ENCODE measurements at regions not wholly inside any gene's neighbourhood (a gene's known extent, or its start where the extent isn't known, plus 50 kb on each side); places are given as distances from the start of the nearest gene placed in this dataset.

- Histone ChIP-seq H3K4me3 (replicated peaks in 1 of 3; ENCODE audit: insufficient read depth in 1 of 3, low read depth in 1 of 3, low read length in 3 of 3) (no peak overlapping the region), H4K20me1 (replicated peaks; ENCODE audit: control insufficient read depth, extremely low read depth, insufficient read depth, low read length) (no peaks in the 10 kb centered on the region), H3K9me3 (replicated peaks; ENCODE audit: control insufficient read depth, insufficient read depth, low read length) (no peaks in the 10 kb centered on the region), H3K4me2 (ENCODE audit: insufficient read depth, low read length) (no peak overlapping the region), H3K9me1 (replicated peaks; ENCODE audit: control insufficient read depth, extremely low read depth, insufficient read depth, low read length) (no peaks in the 10 kb centered on the region), H2AFZ (ENCODE audit: low read depth, low read length) (no peak overlapping the region), H3K27ac (ENCODE audit: insufficient read depth, low read depth, low read length) (no peak overlapping the region), H3K27me3 (ENCODE audit: control insufficient read depth in 2 of 2, insufficient read depth in 2 of 2, low read length in 2 of 2) (no peaks in the 10 kb centered on the region), H3K9ac (replicated peaks; ENCODE audit: extremely low read depth, insufficient read depth, low read length) (no peak overlapping the region), H3K4me1 (ENCODE audit: control insufficient read depth, extremely low read depth, insufficient read depth, low read length) (no peaks in the 10 kb centered on the region), H3K79me2 (ENCODE audit: control insufficient read depth, insufficient read depth, low read length) (no peaks in the 10 kb centered on the region), H3K36me3 (ENCODE audit: control insufficient read depth in 2 of 2, extremely low read depth in 1 of 2, insufficient read depth in 2 of 2, low read length in 2 of 2) (no peaks in the 10 kb centered on the region)
- dilution Hi-C loops (cut with MboI; ENCODE audit: extremely low pct_ligation_motif_present, low sequenced_read_pairs) (no loop called here), intact Hi-C loops (cut with micrococcal nuclease) (no loop called here)
- TF ChIP-seq EZH2 (IDR thresholded peaks at IDR 0.05; ENCODE audit: borderline replicate concordance, low read depth, low read length, severe bottlenecking), result no peak
- no peak for TF ChIP-seq CTCF (IDR thresholded peaks at IDR 0.05; ENCODE audit: extremely low read depth in 1 of 2, insufficient read depth in 1 of 2, low read depth in 1 of 2, low read length in 2 of 2)
- no peak for TF ChIP-seq POLR2A (IDR thresholded peaks at IDR 0.05; ENCODE audit: low read depth, low read length)
- CTCF ChIA-PET, result no interaction called here
- POLR2A ChIA-PET, result no interaction called here
- no TSS peak for BruUV-seq (replicated peaks)
- no peak for FAIRE-seq
- no peak for DNase-seq (ENCODE audit: low read depth, low spot score)
These were observed 280.7 kb upstream of the ATP5MC3 start for GRCh38 chr2:175462246-175462645.

GRCh38 chr2:175461839-175462238 is 280.3 kb upstream of the ATP5MC3 start:
- H4K20me1 ChIP-seq (replicated peaks; ENCODE audit: control insufficient read depth, extremely low read depth, insufficient read depth, low read length), result no peaks in the 10 kb centered on the region
- CTCF ChIA-PET, result no interaction called here
- H3K4me1 ChIP-seq (ENCODE audit: control insufficient read depth, extremely low read depth, insufficient read depth, low read length), result no peaks in the 10 kb centered on the region
- dilution Hi-C loops (cut with MboI; ENCODE audit: extremely low pct_ligation_motif_present, low sequenced_read_pairs), result no loop called here
- H3K4me2 ChIP-seq (ENCODE audit: insufficient read depth, low read length), result no peak overlapping the region
- H3K27ac ChIP-seq (ENCODE audit: insufficient read depth, low read depth, low read length), result no peak overlapping the region
- FAIRE-seq (no peak), DNase-seq (ENCODE audit: low read depth, low spot score) (no peak)
- no peaks in the 10 kb centered on the region for H3K9me3 ChIP-seq (replicated peaks; ENCODE audit: control insufficient read depth, insufficient read depth, low read length)
- TF ChIP-seq POLR2A (IDR thresholded peaks at IDR 0.05; ENCODE audit: low read depth, low read length) (no peak), CTCF (IDR thresholded peaks at IDR 0.05; ENCODE audit: extremely low read depth in 1 of 2, insufficient read depth in 1 of 2, low read depth in 1 of 2, low read length in 2 of 2) (no peak), FOS (IDR thresholded peaks at IDR 0.05; ENCODE audit: borderline replicate concordance, insufficient read depth, low read length) (no peak), GATA2 (IDR thresholded peaks at IDR 0.05; ENCODE audit: insufficient read depth, insufficient read length, low read depth, low read length) (no peak), MAX (IDR thresholded peaks at IDR 0.05; ENCODE audit: insufficient read depth, insufficient read length) (no peak), EZH2 (IDR thresholded peaks at IDR 0.05; ENCODE audit: borderline replicate concordance, low read depth, low read length, severe bottlenecking) (no peak), JUN (IDR thresholded peaks at IDR 0.05; ENCODE audit: borderline replicate concordance, insufficient read depth, insufficient read length, low read depth) (no peak), MYC (IDR thresholded peaks at IDR 0.05; ENCODE audit: low read depth, low read length) (no peak), POLR2AphosphoS5 (IDR thresholded peaks at IDR 0.05; ENCODE audit: insufficient read depth, low read depth, low read length) (no peak)
- no peaks in the 10 kb centered on the region for H3K36me3 ChIP-seq (ENCODE audit: control insufficient read depth in 2 of 2, extremely low read depth in 1 of 2, insufficient read depth in 2 of 2, low read length in 2 of 2)
- H3K27me3 ChIP-seq (ENCODE audit: control insufficient read depth in 2 of 2, insufficient read depth in 2 of 2, low read length in 2 of 2), result no peaks in the 10 kb centered on the region
- POLR2A ChIA-PET, result no interaction called here
- H3K4me3 ChIP-seq (replicated peaks in 1 of 3; ENCODE audit: insufficient read depth in 1 of 3, low read depth in 1 of 3, low read length in 3 of 3), result no peak overlapping the region
- BruUV-seq (replicated peaks), result no TSS peak
- intact Hi-C loops (cut with micrococcal nuclease), result no loop called here
- H3K9me1 ChIP-seq (replicated peaks; ENCODE audit: control insufficient read depth, extremely low read depth, insufficient read depth, low read length), result no peaks in the 10 kb centered on the region
- no peak overlapping the region for H2AFZ ChIP-seq (ENCODE audit: low read depth, low read length)
- H3K79me2 ChIP-seq (ENCODE audit: control insufficient read depth, insufficient read depth, low read length), result no peaks in the 10 kb centered on the region
- no peak overlapping the region for H3K9ac ChIP-seq (replicated peaks; ENCODE audit: extremely low read depth, insufficient read depth, low read length)

All from endothelial cell of umbilical vein (primary cell).